CD4-positive, alpha-beta T cell (primary cell): ENCODE measurements at regions not wholly inside any gene's neighbourhood (a gene's known extent, or its start where the extent isn't known, plus 50 kb on each side); places are given as distances from the start of the nearest gene placed in this dataset.

Source experiments
- ATAC-seq: fragments of 200-7000 bp; cut with Tn5 transposase; one replicate; pipeline ENCODE4 v1.10.0; 2022; ENCODE audit warnings: mild to moderate bottlenecking; ENCODE audit not compliant: poor library complexity
- CTCF ChIA-PET: fragments of 350-600 bp; sonication (Branson Sonifier 250); formaldehyde crosslinking; loops from one replicate; lab custom pipeline; 2021; ENCODE audit warnings: antibody characterized with exemption, inconsistent platforms; lab: Charles Lee
- POLR2A ChIA-PET: fragments of 350-600 bp; sonication (Branson Sonifier 250); formaldehyde crosslinking; loops from one replicate; lab custom pipeline; 2021; ENCODE audit warnings: antibody characterized with exemption, inconsistent platforms; lab: Charles Lee
- DNase-seq, 14 experiments: peaks; one replicate each; pipeline ENCODE4 v3.0.0-alpha.2; 2013 to 2020; ENCODE audit warnings: mixed read lengths in 2 of 14
- H3K27ac ChIP-seq, 2 donors: one replicate each; pipeline versions ENCODE4 v1.5.1 to v1.7.0; 2013; ENCODE audit warnings: low read length in 2 of 2, low read depth in 1 of 2, mild to moderate bottlenecking in 1 of 2
- H3K27me3 ChIP-seq, 2 experiments: 1 replicate in 1 of 2; 2 replicates in 1 of 2; pipeline versions ENCODE4 v1.6.1 to v1.7.0; 2013; ENCODE audit warnings: low read length in 2 of 2, control low read depth in 1 of 2, mild to moderate bottlenecking in 1 of 2, moderate library complexity in 1 of 2; ENCODE audit not compliant: insufficient read depth in 2 of 2, control insufficient read depth in 1 of 2
- H3K36me3 ChIP-seq: one replicate; pipeline ENCODE4 v1.6.1; 2013; ENCODE audit warnings: low read length, control low read depth; ENCODE audit not compliant: insufficient read depth
- H3K4me1 ChIP-seq: one replicate; pipeline ENCODE4 v1.6.1; 2013; ENCODE audit warnings: low read length, control low read depth; ENCODE audit not compliant: insufficient read depth
- H3K4me3 ChIP-seq: one replicate; pipeline ENCODE4 v1.5.1; 2013; ENCODE audit warnings: mild to moderate bottlenecking, low read length, moderate library complexity
- H3K9me3 ChIP-seq, 2 experiments: 1 replicate in 1 of 2; 2 replicates in 1 of 2; pipeline versions ENCODE4 v1.6.1 to v1.7.0; 2013; ENCODE audit warnings: low read length in 2 of 2, mild to moderate bottlenecking in 2 of 2, control low read depth in 1 of 2, moderate library complexity in 1 of 2; ENCODE audit not compliant: control insufficient read depth in 1 of 2, insufficient read depth in 1 of 2
- H3K27ac Mint-ChIP-seq: one replicate; pipeline ENCODE4 v1.8.0; 2020; ENCODE audit warnings: mixed read lengths
- H3K27me3 Mint-ChIP-seq: one replicate; pipeline ENCODE4 v1.8.0; 2021; ENCODE audit warnings: mixed read lengths
- H3K36me3 Mint-ChIP-seq: one replicate; pipeline ENCODE4 v1.8.0; 2021; ENCODE audit warnings: low read depth, mixed read lengths
- H3K4me1 Mint-ChIP-seq: one replicate; pipeline ENCODE4 v1.8.0; 2021; ENCODE audit warnings: low read depth, mixed read lengths
- H3K4me3 Mint-ChIP-seq: one replicate; pipeline ENCODE4 v1.8.0; 2020; ENCODE audit warnings: mild to moderate bottlenecking, mixed read lengths
- H3K9me3 Mint-ChIP-seq: one replicate; pipeline ENCODE4 v1.8.0; 2020; ENCODE audit warnings: mixed read lengths
- intact Hi-C, 2 experiments: fragments of 100-400 bp; cut with DNase I in 1 of 2; cut with micrococcal nuclease in 1 of 2; formaldehyde crosslinking; loops; one replicate each; pipeline versions ENCODE4 v1.15.1 to v1.9.0; 2023 to 2025; cut with DNase I, micrococcal nuclease
- TF ChIP-seq, protein P1 (sequence below): fragments of 200-600 bp; IDR thresholded peaks from one replicate; pipeline ENCODE4 v1.8.0; 2022; ENCODE audit warnings: antibody characterized with exemption, mild to moderate bottlenecking

DNA sequence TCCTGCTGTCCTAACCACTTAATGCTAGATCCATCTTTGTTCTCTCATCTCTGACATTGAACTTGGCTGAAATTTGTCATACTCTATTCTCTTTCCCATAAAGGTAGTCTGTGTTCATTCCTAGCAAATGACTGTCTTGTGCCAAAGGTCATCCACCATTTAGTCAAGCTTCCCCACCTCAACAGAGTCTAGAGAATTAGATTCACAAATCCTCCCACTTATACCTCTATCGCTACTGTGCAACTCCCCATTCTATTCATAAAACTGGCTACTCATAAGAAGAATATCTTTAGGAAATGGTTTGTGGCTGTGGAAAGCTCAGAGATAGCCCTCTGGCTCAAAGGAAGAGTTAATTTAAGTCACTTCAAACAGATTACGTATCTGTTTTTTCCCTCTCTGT, 59.7 kb upstream of the MBNL1 start:
- Mint-ChIP-seq H3K27ac (peak overlapping the region; percentile 61), H3K36me3 (peaks cover 8% of the 10 kb centered on the region), H3K4me1 (peaks cover 87% of the 10 kb centered on the region), H3K9me3 (no peaks in the 10 kb centered on the region), H3K4me3 (peak overlapping the region; percentile 14), H3K27me3 (no peaks in the 10 kb centered on the region)
- peaks cover 30% of the 10 kb centered on the region for H3K4me1 ChIP-seq
- ChIA-PET CTCF (interaction anchor here (1.1 to 1.5 kb wide), 3 partner anchors 9 to 25 kb away, joined by 3 read pairs; no protein-coding TSS in a partner anchor), POLR2A (interaction anchor here (0.7 to 3.4 kb wide), 10 partner anchors 9 to 60 kb away, joined by 3 to 24 read pairs (median 5); partner anchors contain the start of gene MBNL1)
- ATAC-seq: no peak
- TF ChIP-seq, protein P1, sequence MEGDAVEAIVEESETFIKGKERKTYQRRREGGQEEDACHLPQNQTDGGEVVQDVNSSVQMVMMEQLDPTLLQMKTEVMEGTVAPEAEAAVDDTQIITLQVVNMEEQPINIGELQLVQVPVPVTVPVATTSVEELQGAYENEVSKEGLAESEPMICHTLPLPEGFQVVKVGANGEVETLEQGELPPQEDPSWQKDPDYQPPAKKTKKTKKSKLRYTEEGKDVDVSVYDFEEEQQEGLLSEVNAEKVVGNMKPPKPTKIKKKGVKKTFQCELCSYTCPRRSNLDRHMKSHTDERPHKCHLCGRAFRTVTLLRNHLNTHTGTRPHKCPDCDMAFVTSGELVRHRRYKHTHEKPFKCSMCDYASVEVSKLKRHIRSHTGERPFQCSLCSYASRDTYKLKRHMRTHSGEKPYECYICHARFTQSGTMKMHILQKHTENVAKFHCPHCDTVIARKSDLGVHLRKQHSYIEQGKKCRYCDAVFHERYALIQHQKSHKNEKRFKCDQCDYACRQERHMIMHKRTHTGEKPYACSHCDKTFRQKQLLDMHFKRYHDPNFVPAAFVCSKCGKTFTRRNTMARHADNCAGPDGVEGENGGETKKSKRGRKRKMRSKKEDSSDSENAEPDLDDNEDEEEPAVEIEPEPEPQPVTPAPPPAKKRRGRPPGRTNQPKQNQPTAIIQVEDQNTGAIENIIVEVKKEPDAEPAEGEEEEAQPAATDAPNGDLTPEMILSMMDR: no peak
- H3K9me3 ChIP-seq: no peaks in the 10 kb centered on the region
- no peak for DNase-seq
- peak overlapping the region in 1 of 2 donors; percentile 1 for H3K27ac ChIP-seq
- H3K4me3 ChIP-seq: no peak overlapping the region
- no peaks in the 10 kb centered on the region for H3K27me3 ChIP-seq
- intact Hi-C loops: no loop called here
- H3K36me3 ChIP-seq: no peaks in the 10 kb centered on the region

DNA sequence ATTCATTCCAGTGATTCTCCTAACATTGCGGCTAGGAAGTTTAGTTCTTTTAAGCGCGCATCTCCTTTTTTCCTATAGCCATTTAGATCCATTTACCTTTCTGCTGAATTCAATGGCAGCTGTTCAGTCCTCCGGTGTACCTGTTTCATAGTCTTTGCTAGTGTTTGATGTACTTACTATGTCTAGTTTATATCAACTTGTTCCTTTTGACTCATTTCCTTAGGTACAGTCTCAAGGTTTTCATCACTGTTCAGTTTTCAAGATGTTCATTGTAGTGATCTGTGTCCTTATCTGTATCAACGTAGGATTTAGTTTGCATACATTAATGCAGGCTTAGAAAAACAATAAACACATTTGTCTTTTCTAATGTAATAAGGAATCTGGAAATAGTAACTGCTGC, 59.0 kb upstream of the MBNL1 start:
- H3K36me3 Mint-ChIP-seq: peaks cover 4% of the 10 kb centered on the region
- H3K9me3 ChIP-seq: no peaks in the 10 kb centered on the region
- peak overlapping the region; percentile 61 for H3K27ac Mint-ChIP-seq
- ChIA-PET CTCF (interaction anchor here (1.1 kb wide), 1 partner anchor 8 kb away, joined by 3 read pairs; no protein-coding TSS in a partner anchor), POLR2A (interaction anchor here (0.7 to 3.4 kb wide), 10 partner anchors 8 to 59 kb away, joined by 3 to 24 read pairs (median 5); partner anchors contain the start of gene MBNL1)
- no peaks in the 10 kb centered on the region for H3K27me3 Mint-ChIP-seq
- no peak overlapping the region for H3K27ac ChIP-seq
- H3K4me1 Mint-ChIP-seq: peaks cover 84% of the 10 kb centered on the region
- H3K4me1 ChIP-seq: peaks cover 30% of the 10 kb centered on the region
- H3K4me3 Mint-ChIP-seq: peak overlapping the region; percentile 22
- TF ChIP-seq, protein P1: no peak
- no peaks in the 10 kb centered on the region for H3K9me3 Mint-ChIP-seq
- DNase-seq (peak in 1 of 14 experiments; percentile 33), ATAC-seq (peak; percentile 49)
- no peak overlapping the region for H3K4me3 ChIP-seq
- intact Hi-C loops: no loop called here
- H3K36me3 ChIP-seq: no peaks in the 10 kb centered on the region
- H3K27me3 ChIP-seq: no peaks in the 10 kb centered on the region

DNA sequence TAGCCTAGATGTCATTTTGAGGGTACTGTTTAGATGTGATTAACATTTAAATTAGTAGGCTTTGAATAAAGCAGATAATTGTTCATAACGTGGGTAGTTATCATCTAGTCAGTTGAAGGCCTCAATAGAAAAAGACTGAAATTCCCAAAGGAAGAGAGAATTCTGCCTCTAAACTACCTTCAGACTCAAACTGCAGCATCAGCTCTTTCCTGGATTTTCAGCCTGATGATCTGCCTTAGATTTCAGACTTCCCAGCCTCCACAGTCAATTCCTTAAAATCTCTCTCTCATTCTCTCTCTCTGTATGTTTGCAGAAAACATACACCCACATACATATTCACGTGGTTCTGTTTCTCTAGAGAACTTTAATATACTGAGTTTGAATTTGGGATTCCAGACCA, 58.0 kb upstream of the MBNL1 start:
- no peak for ATAC-seq
- no peak for DNase-seq
- peaks cover 84% of the 10 kb centered on the region for H3K4me1 Mint-ChIP-seq

More for the DNA sequence above, 58.0 kb upstream of the MBNL1 start:
- Mint-ChIP-seq H3K27ac (no peak overlapping the region), H3K36me3 (no peaks in the 10 kb centered on the region), H3K9me3 (no peaks in the 10 kb centered on the region), H3K4me3 (no peak overlapping the region), H3K27me3 (no peaks in the 10 kb centered on the region)
- CTCF ChIA-PET: no interaction called here
- TF ChIP-seq, protein P1: no peak
- Histone ChIP-seq H3K36me3 (no peaks in the 10 kb centered on the region), H3K4me1 (peaks cover 30% of the 10 kb centered on the region), H3K27ac (no peak overlapping the region), H3K9me3 (no peaks in the 10 kb centered on the region), H3K27me3 (no peaks in the 10 kb centered on the region), H3K4me3 (no peak overlapping the region)
- POLR2A ChIA-PET: interaction anchor here (1.4 to 3.4 kb wide), 3 partner anchors 9 to 17 kb away, joined by 4 to 24 read pairs (median 4); no protein-coding TSS in a partner anchor
- intact Hi-C loops: no loop called here
